DOHH2 (cell line): ENCODE measurements at regions not wholly inside any gene's neighbourhood (a gene's known extent, or its start where the extent isn't known, plus 50 kb on each side); places are given as distances from the start of the nearest gene placed in this dataset.

ENCODE experiments used
- H3F3A ChIP-seq: fragments of 200-600 bp; sonication (generic), shearing (Covaris generic); 2 replicates; pipeline ENCODE4 v1.6.0; 2016; ENCODE audit warnings: antibody characterized with exemption, mild to moderate bottlenecking; ENCODE audit not compliant: control insufficient read depth, insufficient read depth
- H3K27ac ChIP-seq: fragments of 200-600 bp; sonication (generic); 2 replicates; pipeline ENCODE4 v1.5.1; 2014; ENCODE audit warnings: low read depth, mild to moderate bottlenecking, low read length, moderate library complexity
- H3K27me3 ChIP-seq: fragments of 200-600 bp; sonication (generic); 2 replicates; pipeline ENCODE4 v1.6.1; 2014; ENCODE audit warnings: mild to moderate bottlenecking, low read length, mixed read lengths; ENCODE audit not compliant: control insufficient read depth
- H3K36me3 ChIP-seq: fragments of 200-600 bp; sonication (generic); 2 replicates; pipeline ENCODE4 v1.6.1; 2014; ENCODE audit warnings: mild to moderate bottlenecking, low read length, moderate library complexity, mixed read lengths; ENCODE audit not compliant: control insufficient read depth
- H3K4me1 ChIP-seq: fragments of 200-600 bp; sonication (generic); 2 replicates; pipeline ENCODE4 v1.6.1; 2014; ENCODE audit warnings: mild to moderate bottlenecking, low read length, mixed read lengths; ENCODE audit not compliant: control insufficient read depth
- H3K4me2 ChIP-seq: fragments of 200-600 bp; sonication (generic); 2 replicates; pipeline ENCODE4 v1.6.0; 2014; ENCODE audit warnings: mild to moderate bottlenecking, low read length, moderate library complexity
- H3K4me3 ChIP-seq: fragments of 200-600 bp; sonication (generic); 2 replicates; pipeline ENCODE4 v1.5.1; 2014; ENCODE audit warnings: mild to moderate bottlenecking, low read length, mixed read lengths
- H3K79me2 ChIP-seq: fragments of 200-600 bp; sonication (generic); 2 replicates; pipeline ENCODE4 v1.6.1; 2014; ENCODE audit warnings: mild to moderate bottlenecking, low read length, mixed read lengths; ENCODE audit not compliant: control insufficient read depth
- H3K9me2 ChIP-seq: fragments of 200-600 bp; sonication (generic); replicated peaks from 2 replicates; pipeline ENCODE4 v1.6.1; 2014; ENCODE audit warnings: mild to moderate bottlenecking, low read length, mixed read lengths; ENCODE audit not compliant: control insufficient read depth
- H3K9me3 ChIP-seq: fragments of 200-600 bp; sonication (generic); 2 replicates; pipeline ENCODE4 v1.6.1; 2014; ENCODE audit warnings: antibody characterized with exemption, low read length, mixed read lengths; ENCODE audit not compliant: control insufficient read depth, insufficient read depth
- H4K20me1 ChIP-seq: fragments of 200-600 bp; sonication (generic); 2 replicates; pipeline ENCODE4 v1.6.0; 2014; ENCODE audit warnings: low read depth, mild to moderate bottlenecking, antibody characterized with exemption, low read length, moderate library complexity; ENCODE audit not compliant: control insufficient read depth, insufficient read depth
- CTCF ChIP-seq: fragments of 200-600 bp; sonication (generic); IDR thresholded peaks from one replicate; pipeline ENCODE4 v1.5.1; 2014; ENCODE audit warnings: antibody characterized with exemption, mild to moderate bottlenecking, low read depth, low read length; ENCODE audit not compliant: poor library complexity, severe bottlenecking
- EZH2phosphoT487 ChIP-seq: fragments of 200-600 bp; sonication (generic); IDR thresholded peaks from 2 replicates; pipeline ENCODE4 v1.6.1; 2017; ENCODE audit warnings: borderline replicate concordance, mild to moderate bottlenecking, antibody characterized with exemption, low read length, moderate library complexity, mixed read lengths

- TF ChIP-seq CTCF: no peak
- TF ChIP-seq EZH2phosphoT487: no peak
- Histone ChIP-seq H3F3A (no peaks in the 10 kb centered on the region), H3K4me2 (no peak overlapping the region)
Measured at GRCh38 chr20:4512891-4513550, 173.2 kb upstream of the PRNP start.

GRCh38 chr20:4511776-4512175 lies 174.5 kb upstream of the PRNP start:
- no peak overlapping the region for H3K4me3 ChIP-seq
- TF ChIP-seq CTCF (no peak), EZH2phosphoT487 (no peak)
- no peaks in the 10 kb centered on the region for H3K36me3 ChIP-seq
- no peaks in the 10 kb centered on the region for H3K9me2 ChIP-seq
- no peaks in the 10 kb centered on the region for H3K4me1 ChIP-seq
- H3K27ac ChIP-seq: no peak overlapping the region
- H3F3A ChIP-seq: no peaks in the 10 kb centered on the region
- H3K4me2 ChIP-seq: no peak overlapping the region
- no peaks in the 10 kb centered on the region for H3K9me3 ChIP-seq
- H3K79me2 ChIP-seq: no peaks in the 10 kb centered on the region
- H4K20me1 ChIP-seq: no peaks in the 10 kb centered on the region
- H3K27me3 ChIP-seq: peaks cover 3% of the 10 kb centered on the region; the same call in 1 of the 2 replicates

More at GRCh38 chr20:4512891-4513550, 173.2 kb upstream of the PRNP start:
- H3K4me1 ChIP-seq: no peaks in the 10 kb centered on the region
- H3K27ac ChIP-seq: no peak overlapping the region
- no peaks in the 10 kb centered on the region for H3K9me3 ChIP-seq
- H4K20me1 ChIP-seq: no peaks in the 10 kb centered on the region
- no peaks in the 10 kb centered on the region for H3K79me2 ChIP-seq
- H3K36me3 ChIP-seq: no peaks in the 10 kb centered on the region
- peaks cover 3% of the 10 kb centered on the region; the same call in 1 of the 2 replicates for H3K27me3 ChIP-seq
- H3K9me2 ChIP-seq: no peaks in the 10 kb centered on the region
- H3K4me3 ChIP-seq: no peak overlapping the region

GRCh38 chr20:4509825-4510522 lies 176.3 kb upstream of the PRNP start:
- TF ChIP-seq EZH2phosphoT487 (no peak), CTCF (no peak)
- Histone ChIP-seq H3F3A (no peaks in the 10 kb centered on the region), H3K4me2 (no peak overlapping the region), H3K9me2 (no peaks in the 10 kb centered on the region), H3K36me3 (no peaks in the 10 kb centered on the region), H3K4me3 (no peak overlapping the region), H3K9me3 (no peaks in the 10 kb centered on the region), H3K27me3 (peaks cover 3% of the 10 kb centered on the region; the same call in 1 of the 2 replicates), H3K27ac (no peak overlapping the region), H3K79me2 (no peaks in the 10 kb centered on the region), H4K20me1 (no peaks in the 10 kb centered on the region), H3K4me1 (no peaks in the 10 kb centered on the region)
